HepG2 (cell line): ENCODE measurements at regions not wholly inside any gene's neighbourhood (a gene's known extent, or its start where the extent isn't known, plus 50 kb on each side); places are given as distances from the start of the nearest gene placed in this dataset.

Source experiments
- CEBPB ChIP-seq: IDR thresholded peaks from 2 replicates; pipeline ENCODE4 v1.6.1; 2011; ENCODE audit warnings: low read depth, low read length, improper control_type of control experiment, borderline replicate concordance
- ELF4 ChIP-seq: sonication (generic); formaldehyde crosslinking; IDR thresholded peaks from 2 replicates; pipeline ENCODE4 v1.5.0; 2020; ENCODE audit warnings: missing genetic modification reagents, mild to moderate bottlenecking, moderate library complexity, borderline replicate concordance
- FOXO1 ChIP-seq: sonication (generic); formaldehyde crosslinking; IDR thresholded peaks from 2 replicates; pipeline ENCODE4 v1.4.0; 2020; ENCODE audit warnings: missing genetic modification reagents
- HMG20A ChIP-seq: IDR thresholded peaks from 2 replicates; pipeline ENCODE4 v1.6.1; 2016; ENCODE audit warnings: borderline replicate concordance
- HOXA7 ChIP-seq: sonication (generic); formaldehyde crosslinking; IDR thresholded peaks from 2 replicates; pipeline ENCODE4 v1.8.1; 2022; ENCODE audit warnings: mild to moderate bottlenecking, missing genetic modification reagents, moderate library complexity
- KLF16 ChIP-seq, 2 experiments: sonication (generic) in 1 of 2; formaldehyde crosslinking in 1 of 2; IDR thresholded peaks; 2 replicates each; pipeline versions ENCODE4 v1.6.1 to v1.8.0; 2016 to 2023; ENCODE audit warnings: missing genetic modification reagents in 2 of 2, missing compliant biosample characterization in 1 of 2
- MEIS2 ChIP-seq: sonication (generic); formaldehyde crosslinking; IDR thresholded peaks from 2 replicates; pipeline ENCODE4 v1.9.0; 2021; ENCODE audit warnings: mild to moderate bottlenecking, missing genetic modification reagents
- MXD4 ChIP-seq: IDR thresholded peaks from 2 replicates; pipeline ENCODE4 v1.6.1; 2016; ENCODE audit warnings: mild to moderate bottlenecking, missing biosample characterization, missing genetic modification reagents
- NCOR1 ChIP-seq: fragments of 200-600 bp; sonication (generic); IDR thresholded peaks from 2 replicates; pipeline ENCODE4 v1.7.0; 2017; ENCODE audit warnings: antibody characterized with exemption, low read length, borderline replicate concordance
- NR2F6 ChIP-seq, 2 experiments: IDR thresholded peaks; 2 replicates each; pipeline ENCODE4 v1.6.1; 2016; ENCODE audit warnings: antibody characterized with exemption in 1 of 2, mild to moderate bottlenecking in 1 of 2
- PAF1 ChIP-seq: IDR thresholded peaks from 2 replicates; pipeline ENCODE4 v1.6.1; 2016; ENCODE audit warnings: missing genetic modification reagents, missing compliant biosample characterization
- PHB2 ChIP-seq: fragments of 450-650 bp; IDR thresholded peaks from 2 replicates; pipeline ENCODE4 v1.6.1; 2018; ENCODE audit not compliant: partially characterized antibody
- SAP130 ChIP-seq: IDR thresholded peaks from 2 replicates; pipeline ENCODE4 v1.6.1; 2016; ENCODE audit warnings: low read depth
- SMC3 ChIP-seq: IDR thresholded peaks from 2 replicates; pipeline ENCODE4 v1.6.1; 2011; ENCODE audit warnings: low read length, improper control_type of control experiment
- TBL1XR1 ChIP-seq: fragments of 150-350 bp; IDR thresholded peaks from 2 replicates; pipeline ENCODE4 v1.6.1; 2014; ENCODE audit warnings: borderline replicate concordance, low read length; ENCODE audit not compliant: partially characterized antibody
- TOPORS ChIP-seq: sonication (generic); formaldehyde crosslinking; IDR thresholded peaks from 2 replicates; pipeline ENCODE4 v1.8.0; 2023; ENCODE audit warnings: mild to moderate bottlenecking, missing genetic modification reagents
- XBP1 ChIP-seq: sonication (generic); formaldehyde crosslinking; IDR thresholded peaks from 2 replicates; pipeline ENCODE4 v1.5.0; 2020; ENCODE audit warnings: missing genetic modification reagents
- ZBTB7B ChIP-seq: sonication (generic); formaldehyde crosslinking; IDR thresholded peaks from 2 replicates; pipeline ENCODE4 v1.4.0; 2020; ENCODE audit warnings: missing genetic modification reagents
- ZFP36L1 ChIP-seq: sonication (generic); formaldehyde crosslinking; IDR thresholded peaks from 2 replicates; pipeline ENCODE4 v1.8.0; 2022; ENCODE audit warnings: mild to moderate bottlenecking, missing genetic modification reagents, moderate library complexity
- ZNF136 ChIP-seq: sonication (generic); formaldehyde crosslinking; IDR thresholded peaks from 2 replicates; pipeline ENCODE4 v1.8.1; 2022; ENCODE audit warnings: low read depth, mild to moderate bottlenecking, moderate library complexity, missing genetic modification reagents
- ZNF207 ChIP-seq: fragments of 450-650 bp; IDR thresholded peaks from 2 replicates; pipeline ENCODE4 v1.6.1; 2016; ENCODE audit warnings: antibody characterized with exemption, borderline replicate concordance
- ZNF260 ChIP-seq: sonication (generic); formaldehyde crosslinking; IDR thresholded peaks from 2 replicates; pipeline ENCODE4 v1.4.0; 2020; ENCODE audit warnings: missing genetic modification reagents, low read depth, mild to moderate bottlenecking, borderline replicate concordance
- ZNF468 ChIP-seq: sonication (generic); formaldehyde crosslinking; IDR thresholded peaks from 2 replicates; pipeline ENCODE4 v1.8.0; 2022; ENCODE audit warnings: mild to moderate bottlenecking, moderate library complexity, missing genetic modification reagents
- ZNF549 ChIP-seq: sonication (generic); formaldehyde crosslinking; IDR thresholded peaks from 2 replicates; pipeline ENCODE4 v1.5.0; 2020; ENCODE audit warnings: missing genetic modification reagents
- ZNF670 ChIP-seq: sonication (generic); formaldehyde crosslinking; IDR thresholded peaks from 2 replicates; pipeline ENCODE4 v1.8.0; 2022; ENCODE audit warnings: mild to moderate bottlenecking, missing genetic modification reagents, borderline replicate concordance
- ZNF7 ChIP-seq: IDR thresholded peaks from 2 replicates; pipeline ENCODE4 v1.6.1; 2016; ENCODE audit warnings: missing biosample characterization, missing genetic modification reagents
- ZNF746 ChIP-seq: sonication (generic); formaldehyde crosslinking; IDR thresholded peaks from 2 replicates; pipeline ENCODE4 v1.8.0; 2022; ENCODE audit warnings: mild to moderate bottlenecking, missing genetic modification reagents
- ZNF749 ChIP-seq: sonication (generic); formaldehyde crosslinking; IDR thresholded peaks from 2 replicates; pipeline ENCODE4 v1.8.0; 2022; ENCODE audit warnings: mild to moderate bottlenecking, missing genetic modification reagents, moderate library complexity, borderline replicate concordance
- TF ChIP-seq, protein P1 (sequence below): sonication (generic); formaldehyde crosslinking; IDR thresholded peaks from 2 replicates; pipeline ENCODE4 v1.8.0; 2022; ENCODE audit warnings: missing genetic modification reagents, low read depth, mild to moderate bottlenecking, borderline replicate concordance
- TF ChIP-seq, protein P2 (sequence below): IDR thresholded peaks from 2 replicates; pipeline ENCODE4 v1.6.1; 2012; ENCODE audit warnings: low read depth, low read length, improper control_type of control experiment
- TF ChIP-seq, protein P3 (sequence below): IDR thresholded peaks from 2 replicates; pipeline ENCODE4 v1.6.1; 2016; ENCODE audit warnings: control low read depth

DNA sequence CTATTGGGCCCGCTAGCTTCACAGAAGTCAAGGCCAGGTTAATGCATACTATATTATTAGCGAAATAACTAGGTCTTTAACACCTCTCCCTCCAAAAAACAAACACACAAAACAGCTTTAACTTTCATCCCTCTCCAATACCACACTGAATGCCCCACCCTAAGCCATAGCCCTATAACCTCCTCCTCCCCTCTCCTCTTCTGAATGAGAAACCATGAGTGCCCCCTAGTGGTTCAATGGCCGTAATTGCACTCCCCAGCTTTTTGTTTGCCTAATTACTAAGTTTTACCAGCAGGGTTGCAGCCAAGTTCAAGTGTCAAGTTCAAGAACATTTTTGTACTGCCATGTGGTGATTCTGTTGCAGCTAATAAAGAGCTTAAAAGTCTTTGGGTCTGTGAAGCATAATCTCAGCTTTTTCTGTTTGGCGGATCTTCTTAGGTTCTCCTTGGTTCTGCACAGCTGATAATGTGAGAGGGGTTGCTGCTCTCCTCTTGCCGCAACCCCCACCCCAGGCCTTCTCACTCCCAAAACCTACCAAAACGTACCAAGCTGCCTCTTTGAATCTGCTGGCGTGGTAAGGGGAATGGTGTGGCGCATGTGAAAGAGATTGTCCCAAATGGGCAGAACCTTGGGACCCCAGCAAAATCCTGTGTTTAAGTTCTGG, 57.9 kb downstream of the RPL22L1 start (continued):
- TF ChIP-seq ZNF749 (no peak), SAP130 (CRISPR knock-in tag) (0 out of 2 replicates have a peak, but pooled peaks have one; percentile 19), ZNF207 (no peak), ZNF7 (CRISPR knock-in tag) (no peak), ELF4 (CRISPR knock-in tag) (no peak), PHB2 (no peak), ZNF260 (CRISPR knock-in tag) (no peak), ZNF468 (CRISPR knock-in tag) (no peak), FOXO1 (CRISPR knock-in tag) (no peak), XBP1 (CRISPR knock-in tag) (no peak), MEIS2 (CRISPR knock-in tag) (no peak), ZFP36L1 (CRISPR knock-in tag) (no peak), KLF16 (CRISPR knock-in tag; IDR thresholded peaks at IDR 0.05) (peak in 1 of 2 experiments; percentile 44; a peak in 1 of 4 replicates), SMC3 (peak; percentile 78), HMG20A (CRISPR knock-in tag) (peak; percentile 14; the same call in 1 of the 2 replicates), ZNF746 (CRISPR knock-in tag) (no peak), HOXA7 (CRISPR knock-in tag) (no peak), PAF1 (no peak), MXD4 (CRISPR knock-in tag) (no peak), TBL1XR1 (peak; percentile 97), TOPORS (CRISPR knock-in tag) (no peak), ZBTB7B (CRISPR knock-in tag) (no peak), CEBPB (no peak), ZNF136 (CRISPR knock-in tag) (no peak), ZNF670 (CRISPR knock-in tag) (no peak), NCOR1 (peak; percentile 83; the same call in 1 of the 2 replicates), ZNF549 (CRISPR knock-in tag) (no peak), NR2F6 (IDR thresholded peaks at IDR 0.05) (peak; percentile 41; the same call in 1 of the 2 replicates), NR2F6 (CRISPR knock-in tag; IDR thresholded peaks at IDR 0.05) (no peak)
- TF ChIP-seq, protein P1, sequence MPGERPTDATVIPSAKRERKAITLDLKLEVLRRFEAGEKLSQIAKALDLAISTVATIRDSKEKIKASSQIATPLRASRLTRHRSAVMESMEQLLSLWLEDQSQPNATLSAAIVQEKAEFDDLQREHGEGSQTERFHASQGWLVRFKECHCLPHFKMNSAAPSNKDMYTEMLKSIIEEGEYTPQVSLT (CRISPR knock-in tag) = no peak
- TF ChIP-seq, protein P2, sequence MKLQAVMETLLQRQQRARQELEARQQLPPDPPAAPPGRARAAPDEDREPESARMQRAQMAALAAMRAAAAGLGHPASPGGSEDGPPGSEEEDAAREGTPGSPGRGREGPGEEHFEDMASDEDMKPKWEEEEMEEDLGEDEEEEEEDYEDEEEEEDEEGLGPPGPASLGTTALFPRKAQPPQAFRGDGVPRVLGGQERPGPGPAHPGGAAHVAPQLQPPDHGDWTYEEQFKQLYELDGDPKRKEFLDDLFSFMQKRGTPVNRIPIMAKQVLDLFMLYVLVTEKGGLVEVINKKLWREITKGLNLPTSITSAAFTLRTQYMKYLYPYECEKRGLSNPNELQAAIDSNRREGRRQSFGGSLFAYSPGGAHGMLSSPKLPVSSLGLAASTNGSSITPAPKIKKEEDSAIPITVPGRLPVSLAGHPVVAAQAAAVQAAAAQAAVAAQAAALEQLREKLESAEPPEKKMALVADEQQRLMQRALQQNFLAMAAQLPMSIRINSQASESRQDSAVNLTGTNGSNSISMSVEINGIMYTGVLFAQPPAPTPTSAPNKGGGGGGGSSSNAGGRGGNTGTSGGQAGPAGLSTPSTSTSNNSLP = peak; percentile 54; the same call in 1 of the 2 replicates
- TF ChIP-seq, protein P3, sequence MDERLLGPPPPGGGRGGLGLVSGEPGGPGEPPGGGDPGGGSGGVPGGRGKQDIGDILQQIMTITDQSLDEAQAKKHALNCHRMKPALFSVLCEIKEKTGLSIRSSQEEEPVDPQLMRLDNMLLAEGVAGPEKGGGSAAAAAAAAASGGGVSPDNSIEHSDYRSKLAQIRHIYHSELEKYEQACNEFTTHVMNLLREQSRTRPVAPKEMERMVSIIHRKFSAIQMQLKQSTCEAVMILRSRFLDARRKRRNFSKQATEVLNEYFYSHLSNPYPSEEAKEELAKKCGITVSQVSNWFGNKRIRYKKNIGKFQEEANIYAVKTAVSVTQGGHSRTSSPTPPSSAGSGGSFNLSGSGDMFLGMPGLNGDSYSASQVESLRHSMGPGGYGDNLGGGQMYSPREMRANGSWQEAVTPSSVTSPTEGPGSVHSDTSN (CRISPR knock-in tag) = no peak
